ENCODE measurements at regions not wholly inside any gene's neighbourhood (a gene's known extent, or its start where the extent isn't known, plus 50 kb on each side); places are given as distances from the start of the nearest gene placed in this dataset.

DNA sequence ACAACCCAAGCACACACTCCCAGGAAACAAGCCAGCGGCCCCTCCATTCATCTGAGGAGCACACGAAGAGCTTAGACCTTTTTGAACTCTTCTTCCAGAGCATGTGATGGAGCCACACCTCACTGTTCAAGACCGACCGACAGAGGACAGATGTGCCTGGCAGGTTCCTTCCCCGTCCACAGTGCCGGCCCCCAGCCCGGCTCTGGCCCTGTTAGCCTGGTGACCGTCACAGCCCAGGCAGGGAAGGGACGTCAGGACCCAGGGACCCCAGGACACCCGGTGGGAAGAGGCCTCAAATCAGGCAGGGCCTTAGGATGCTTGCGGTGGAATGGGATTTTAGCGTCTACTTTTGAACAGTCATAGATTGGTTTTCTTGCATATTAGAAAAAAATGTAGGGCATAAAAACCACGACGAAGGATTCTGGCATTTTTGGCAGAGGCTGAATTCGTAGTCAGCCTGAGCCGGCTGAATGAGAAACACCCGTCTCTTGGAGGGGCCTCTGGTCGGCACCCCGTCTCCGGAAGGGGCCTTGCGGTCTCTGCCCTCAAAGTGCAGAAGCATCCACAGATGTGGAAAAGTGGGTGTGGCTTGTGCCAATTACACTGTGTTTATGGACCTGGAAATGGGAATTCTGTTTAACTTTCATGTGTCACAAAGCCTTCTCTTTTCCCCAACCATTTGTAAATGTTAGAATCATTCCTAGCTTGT, 79.3 kb downstream of the SIK1 start:
- Histone ChIP-seq H3K36me3 (replicated peaks in 1 of 2; ENCODE audit: control extremely low read depth in 1 of 2, control insufficient read depth in 1 of 2, extremely low read depth in 1 of 2, insufficient read depth in 2 of 2, low read length in 1 of 2) (no peaks in the 10 kb centered on the region), H3K4me2 (replicated peaks; ENCODE audit: low read depth, low read length, poor library complexity, severe bottlenecking) (no peak overlapping the region), H3K27ac (ENCODE audit: low read length in 2 of 2) (no peak overlapping the region), H3K9me3 (ENCODE audit: control extremely low read depth in 1 of 3, control insufficient read depth in 2 of 3, insufficient read depth in 1 of 3, low read length in 2 of 3) (peaks cover 0 to 8% (median 0%) of the 10 kb centered on the region in 3 donors), H3K79me2 (ENCODE audit: control insufficient read depth, insufficient read depth, low read length) (no peaks in the 10 kb centered on the region), H3K9ac (ENCODE audit: low read length) (no peak overlapping the region), H3K4me3 (ENCODE audit: control extremely low read depth in 1 of 5, extremely low read depth in 1 of 5, insufficient read depth in 1 of 5, low read depth in 2 of 5, low read length in 4 of 5) (no peak overlapping the region), H2AFZ (ENCODE audit: insufficient read depth, low read depth, low read length, poor library complexity, severe bottlenecking) (no peak overlapping the region), H3K27me3 (replicated peaks in 1 of 4; ENCODE audit: control extremely low read depth in 1 of 4, control insufficient read depth in 3 of 4, insufficient read depth in 4 of 4, low read length in 3 of 4) (no peaks in the 10 kb centered on the region), H4K20me1 (ENCODE audit: control insufficient read depth, insufficient read depth, low read length, poor library complexity, severe bottlenecking) (no peaks in the 10 kb centered on the region), H3K4me1 (ENCODE audit: control insufficient read depth in 2 of 2, insufficient read depth in 2 of 2, low read length in 2 of 2) (peaks cover 0 to 10% of the 10 kb centered on the region in 2 donors)
- Mint-ChIP-seq H3K27me3 (no peaks in the 10 kb centered on the region), H3K27ac (no peak overlapping the region), H3K4me1 (peaks cover 9% of the 10 kb centered on the region), H3K9me3 (ENCODE audit: insufficient read depth) (no peaks in the 10 kb centered on the region), H3K4me3 (no peak overlapping the region)
- intact Hi-C loops (cut with micrococcal nuclease), result no loop called here
- WGBS (ENCODE audit: insufficient coverage), result 86% methylated on average over 19 of the region's 21 CpGs
- ATAC-seq (ENCODE audit: low read depth) (no peak), DNase-seq (no peak)
- TF ChIP-seq, protein P1, sequence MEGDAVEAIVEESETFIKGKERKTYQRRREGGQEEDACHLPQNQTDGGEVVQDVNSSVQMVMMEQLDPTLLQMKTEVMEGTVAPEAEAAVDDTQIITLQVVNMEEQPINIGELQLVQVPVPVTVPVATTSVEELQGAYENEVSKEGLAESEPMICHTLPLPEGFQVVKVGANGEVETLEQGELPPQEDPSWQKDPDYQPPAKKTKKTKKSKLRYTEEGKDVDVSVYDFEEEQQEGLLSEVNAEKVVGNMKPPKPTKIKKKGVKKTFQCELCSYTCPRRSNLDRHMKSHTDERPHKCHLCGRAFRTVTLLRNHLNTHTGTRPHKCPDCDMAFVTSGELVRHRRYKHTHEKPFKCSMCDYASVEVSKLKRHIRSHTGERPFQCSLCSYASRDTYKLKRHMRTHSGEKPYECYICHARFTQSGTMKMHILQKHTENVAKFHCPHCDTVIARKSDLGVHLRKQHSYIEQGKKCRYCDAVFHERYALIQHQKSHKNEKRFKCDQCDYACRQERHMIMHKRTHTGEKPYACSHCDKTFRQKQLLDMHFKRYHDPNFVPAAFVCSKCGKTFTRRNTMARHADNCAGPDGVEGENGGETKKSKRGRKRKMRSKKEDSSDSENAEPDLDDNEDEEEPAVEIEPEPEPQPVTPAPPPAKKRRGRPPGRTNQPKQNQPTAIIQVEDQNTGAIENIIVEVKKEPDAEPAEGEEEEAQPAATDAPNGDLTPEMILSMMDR (IDR thresholded peaks at IDR 0.05), result no peak
- no peak for TF ChIP-seq EZH2 (IDR thresholded peaks at IDR 0.05; ENCODE audit: borderline replicate concordance, insufficient read depth, low read depth, low read length, poor library complexity, severe bottlenecking)
- ChIA-PET CTCF (no interaction called here), POLR2A (no interaction called here)

DNA sequence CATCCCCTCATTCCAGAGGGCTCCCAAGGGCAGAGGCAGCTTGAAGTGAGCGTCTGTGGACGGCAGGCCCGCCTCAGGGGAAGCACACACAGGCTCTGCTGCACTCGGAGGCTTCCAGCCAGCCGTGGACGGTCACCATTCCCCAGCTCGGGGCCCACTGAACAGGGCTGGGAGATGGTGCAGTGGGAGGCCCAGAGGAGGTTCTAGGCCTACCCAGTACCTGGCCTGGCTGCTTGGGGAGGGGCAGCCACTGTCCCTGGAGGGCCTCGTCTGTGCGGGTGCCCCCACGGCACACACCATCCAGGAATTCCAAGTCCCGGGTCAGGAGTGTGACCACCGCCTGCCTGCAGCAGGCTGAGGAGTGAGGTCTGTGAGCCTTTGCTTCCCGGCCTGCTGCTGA, 80.4 kb downstream of the SIK1 start:
- WGBS (ENCODE audit: insufficient coverage), result 91% methylated on average over 13 of the region's 13 CpGs
- intact Hi-C loops (cut with micrococcal nuclease), result no loop called here
- Histone ChIP-seq H3K36me3 (replicated peaks in 1 of 2; ENCODE audit: control extremely low read depth in 1 of 2, control insufficient read depth in 1 of 2, extremely low read depth in 1 of 2, insufficient read depth in 2 of 2, low read length in 1 of 2) (no peaks in the 10 kb centered on the region), H3K4me3 (ENCODE audit: control extremely low read depth in 1 of 5, extremely low read depth in 1 of 5, insufficient read depth in 1 of 5, low read depth in 2 of 5, low read length in 4 of 5) (no peak overlapping the region), H3K9ac (ENCODE audit: low read length) (no peak overlapping the region), H3K4me2 (replicated peaks; ENCODE audit: low read depth, low read length, poor library complexity, severe bottlenecking) (no peak overlapping the region), H3K27me3 (replicated peaks in 1 of 4; ENCODE audit: control extremely low read depth in 1 of 4, control insufficient read depth in 3 of 4, insufficient read depth in 4 of 4, low read length in 3 of 4) (no peaks in the 10 kb centered on the region), H3K27ac (ENCODE audit: low read length in 2 of 2) (no peak overlapping the region), H3K4me1 (ENCODE audit: control insufficient read depth in 2 of 2, insufficient read depth in 2 of 2, low read length in 2 of 2) (peaks cover 0 to 3% of the 10 kb centered on the region in 2 donors), H2AFZ (ENCODE audit: insufficient read depth, low read depth, low read length, poor library complexity, severe bottlenecking) (no peak overlapping the region), H3K9me3 (ENCODE audit: control extremely low read depth in 1 of 3, control insufficient read depth in 2 of 3, insufficient read depth in 1 of 3, low read length in 2 of 3) (peaks cover 0 to 5% (median 0%) of the 10 kb centered on the region in 3 donors), H3K79me2 (ENCODE audit: control insufficient read depth, insufficient read depth, low read length) (no peaks in the 10 kb centered on the region), H4K20me1 (ENCODE audit: control insufficient read depth, insufficient read depth, low read length, poor library complexity, severe bottlenecking) (no peaks in the 10 kb centered on the region)
- DNase-seq (no peak), ATAC-seq (ENCODE audit: low read depth) (no peak)
- Mint-ChIP-seq H3K4me1 (peaks cover 3% of the 10 kb centered on the region), H3K27ac (no peak overlapping the region), H3K27me3 (no peaks in the 10 kb centered on the region), H3K9me3 (ENCODE audit: insufficient read depth) (no peaks in the 10 kb centered on the region), H3K4me3 (no peak overlapping the region)
- ChIA-PET CTCF (no interaction called here), POLR2A (no interaction called here)
- TF ChIP-seq, protein P1 (IDR thresholded peaks at IDR 0.05), result no peak
- no peak for TF ChIP-seq EZH2 (IDR thresholded peaks at IDR 0.05; ENCODE audit: borderline replicate concordance, insufficient read depth, low read depth, low read length, poor library complexity, severe bottlenecking)

Measured in B cell (primary cell).